HepG2 (cell line): ENCODE measurements at regions not wholly inside any gene's neighbourhood (a gene's known extent, or its start where the extent isn't known, plus 50 kb on each side); places are given as distances from the start of the nearest gene placed in this dataset.

Experiments used
- ATAC-seq: fragments of 200-7000 bp; cut with Tn5 transposase; 3 replicates; pipeline ENCODE4 v1.9.1; 2020; ENCODE audit warnings: mild to moderate bottlenecking, moderate library complexity
- BruUV-seq: library from RNA; stranded (reverse); fragments of 400-500 nt; replicated peaks from 2 replicates; lab custom pipeline; 2021; lab: Mats Ljungman, UMichigan
- CTCF ChIA-PET: fragments of 300-600 bp; formaldehyde crosslinking; extraction: SDS; loops from one replicate; lab custom pipeline; 2021; ENCODE audit warnings: low total read pairs, inconsistent platforms, low intra/inter-chr PET ratio; lab: Yijun Ruan, JAX
- POLR2A ChIA-PET: fragments of 350-600 bp; sonication (Branson Sonifier 250); formaldehyde crosslinking; loops from one replicate; lab custom pipeline; 2020; ENCODE audit warnings: antibody characterized with exemption, inconsistent platforms; lab: Yijun Ruan, JAX
- DNase-seq: peaks from one replicate; pipeline ENCODE4 v3.0.0-alpha.2; 2015; ENCODE audit warnings: low spot score
- FAIRE-seq: peaks from 3 replicates; lab custom pipeline; 2011; peaks lifted over from hg19 to GRCh38; lab: Jason Lieb, UNC
- H2AFZ ChIP-seq: one replicate; pipeline ENCODE4 v1.6.1; 2011; ENCODE audit warnings: low read length, inconsistent platforms
- H3K27ac ChIP-seq: fragments of 300-600 bp; 3 replicates; pipeline ENCODE4 v1.8.0; 2011; ENCODE audit warnings: mixed run types, mild to moderate bottlenecking, mixed read lengths, low read length, inconsistent platforms; ENCODE audit not compliant: insufficient read depth; ENCODE audit errors: extremely low read length
- H3K27me3 ChIP-seq, 2 experiments: fragments of 200-600 bp in 1 of 2; 2 replicates in 1 of 2; 3 replicates in 1 of 2; pipeline versions ENCODE4 v1.6.0 to v1.8.0; 2011; ENCODE audit warnings: low read length in 2 of 2, mild to moderate bottlenecking in 2 of 2, moderate library complexity in 2 of 2, inconsistent platforms in 1 of 2; ENCODE audit not compliant: insufficient read depth in 2 of 2, control insufficient read depth in 1 of 2
- H3K36me3 ChIP-seq, 2 experiments: fragments of 200-600 bp in 1 of 2; replicated peaks in 1 of 2; 2 replicates in 1 of 2; 3 replicates in 1 of 2; pipeline versions ENCODE4 v1.5.1 to v1.8.0; 2011; ENCODE audit warnings: low read length in 2 of 2, inconsistent platforms in 1 of 2; ENCODE audit not compliant: insufficient read depth in 2 of 2, control insufficient read depth in 1 of 2
- H3K4me1 ChIP-seq: 2 replicates; pipeline ENCODE4 v1.5.1; 2012; ENCODE audit warnings: low read length, inconsistent platforms; ENCODE audit not compliant: insufficient read depth
- H3K4me2 ChIP-seq: 2 replicates; pipeline ENCODE4 v1.6.0; 2011; ENCODE audit warnings: low read depth, low read length, inconsistent platforms
- H3K4me3 ChIP-seq, 3 experiments: fragments of 200-600 bp in 1 of 3; sonication (generic), shearing (Covaris generic) in 1 of 3; replicated peaks in 1 of 3; 2 replicates each; pipeline ENCODE4 v1.5.1; 2011 to 2016; ENCODE audit warnings: low read length in 3 of 3, inconsistent platforms in 2 of 3, low read depth in 2 of 3, mild to moderate bottlenecking in 2 of 3, control low read depth in 1 of 3, mixed read lengths in 1 of 3; ENCODE audit not compliant: insufficient read depth in 1 of 3
- H3K79me2 ChIP-seq: one replicate; pipeline ENCODE4 v1.6.1; 2011; ENCODE audit warnings: low read length, inconsistent platforms; ENCODE audit not compliant: insufficient read depth
- H3K9ac ChIP-seq: 2 replicates; pipeline ENCODE4 v1.6.0; 2011; ENCODE audit warnings: mild to moderate bottlenecking, low read depth, low read length, inconsistent platforms; ENCODE audit not compliant: insufficient read depth
- H3K9me3 ChIP-seq: 2 replicates; pipeline ENCODE4 v1.5.1; 2012; ENCODE audit warnings: mild to moderate bottlenecking, low read length
- H4K20me1 ChIP-seq: 2 replicates; pipeline ENCODE4 v1.6.0; 2011; ENCODE audit warnings: inconsistent platforms, mild to moderate bottlenecking, low read length, moderate library complexity; ENCODE audit not compliant: insufficient read depth
- NFE2L1 ChIP-seq: sonication (generic); formaldehyde crosslinking; IDR thresholded peaks from 2 replicates; pipeline ENCODE4 v1.4.0; 2020; ENCODE audit warnings: missing genetic modification reagents, mild to moderate bottlenecking, borderline replicate concordance
- SNRNP70 ChIP-seq: fragments of 200-400 bp; formaldehyde crosslinking; IDR thresholded peaks from 2 replicates; pipeline ENCODE4 v1.6.1; 2017; ENCODE audit warnings: mild to moderate bottlenecking, low read depth, low read length, moderate library complexity
- TFE3 ChIP-seq: IDR thresholded peaks from 2 replicates; pipeline ENCODE4 v1.6.1; 2016
- ZBTB39 ChIP-seq: sonication (generic); formaldehyde crosslinking; IDR thresholded peaks from 2 replicates; pipeline ENCODE4 v1.5.0; 2020; ENCODE audit warnings: missing genetic modification reagents
- WGBS: methylation state at CpG from one replicate; pipeline ENCODE4 v1.1.6; 2017; ENCODE audit warnings: low lambda C conversion rate; 5-methylcytosine and 5-hydroxymethylcytosine counted together
- in situ Hi-C: cut with HindIII; loops from 2 replicates; pipeline ENCODE4 v1.10.0; 2017; ENCODE audit warnings: low pct_unique_long_range_greater_than_20kb; ENCODE audit not compliant: extremely low pct_ligation_motif_present
- intact Hi-C: fragments of 100-400 bp; cut with micrococcal nuclease; formaldehyde crosslinking; loops from one replicate; pipeline ENCODE4 v1.10.0; 2022; ENCODE audit not compliant: unreplicated experiment

- H3K4me2 ChIP-seq, result no peak overlapping the region
- POLR2A ChIA-PET, result no interaction called here
- H3K36me3 ChIP-seq, result no peaks in the 10 kb centered on the region
- FAIRE-seq, result no peak
- no peaks in the 10 kb centered on the region for H3K79me2 ChIP-seq
- no peak overlapping the region for H3K4me3 ChIP-seq
- no peak for ATAC-seq
- no peak overlapping the region for H3K9ac ChIP-seq
- no TSS peak for BruUV-seq
- intact Hi-C loops (no loop called here), in situ Hi-C loops (no loop called here)
- CTCF ChIA-PET, result no interaction called here
- peaks cover 8 to 49% of the 10 kb centered on the region in 2 experiments; a peak in 4 of 5 replicates for H3K27me3 ChIP-seq
- H4K20me1 ChIP-seq, result no peaks in the 10 kb centered on the region
- 10% methylated on average over 2 of the region's 7 CpGs for WGBS
- no peak for DNase-seq
- no peaks in the 10 kb centered on the region for H3K9me3 ChIP-seq
- H3K27ac ChIP-seq, result no peak overlapping the region
- no peaks in the 10 kb centered on the region for H3K4me1 ChIP-seq
- H2AFZ ChIP-seq, result no peak overlapping the region
- TF ChIP-seq SNRNP70 (no peak), NFE2L1 (no peak), ZBTB39 (CRISPR knock-in tag) (no peak)
Measured at GRCh38 chr11:64476881-64477280, 78.9 kb upstream of the SLC22A11 start.

GRCh38 chr11:64477675-64478074, 78.1 kb upstream of the SLC22A11 start:
- in situ Hi-C loops, result no loop called here
- Histone ChIP-seq H3K4me3 (no peak overlapping the region), H3K4me2 (no peak overlapping the region), H3K4me1 (no peaks in the 10 kb centered on the region), H4K20me1 (no peaks in the 10 kb centered on the region), H3K9me3 (no peaks in the 10 kb centered on the region), H3K36me3 (no peaks in the 10 kb centered on the region), H3K27me3 (peaks cover 8 to 51% of the 10 kb centered on the region in 2 experiments; a peak in 4 of 5 replicates), H3K79me2 (no peaks in the 10 kb centered on the region), H3K27ac (no peak overlapping the region), H3K9ac (no peak overlapping the region), H2AFZ (no peak overlapping the region)
- intact Hi-C loops, result no loop called here
- FAIRE-seq, result no peak
- CTCF ChIA-PET, result no interaction called here
- no peak for DNase-seq
- ATAC-seq, result no peak
- TF ChIP-seq TFE3 (CRISPR knock-in tag), result no peak
- no TSS peak for BruUV-seq
- WGBS, result 40% methylated on average over 11 of the region's 11 CpGs
- POLR2A ChIA-PET, result no interaction called here
